K562 (cell line): ENCODE measurements at regions not wholly inside any gene's neighbourhood (a gene's known extent, or its start where the extent isn't known, plus 50 kb on each side); places are given as distances from the start of the nearest gene placed in this dataset.

Experiments
- BHLHE40 ChIP-seq: IDR thresholded peaks from 2 replicates; pipeline ENCODE4 v1.6.1; 2011; ENCODE audit warnings: low read length, improper control_type of control experiment
- GABPA ChIP-seq: fragments of 200-800 bp; sonication (Bioruptor generic); conservative IDR thresholded peaks from 2 replicates; pipeline ENCODE4 v1.6.1; 2016; ENCODE audit warnings: low read depth, missing genetic modification characterization, missing compliant biosample characterization
- JUND ChIP-seq, 2 experiments: IDR thresholded peaks; 2 replicates in 1 of 2; 3 replicates in 1 of 2; pipeline ENCODE4 v1.6.1; 2011; ENCODE audit warnings: borderline replicate concordance in 2 of 2, low read depth in 2 of 2, low read length in 2 of 2, improper control_type of control experiment in 1 of 2, missing biosample characterization in 1 of 2, missing genetic modification characterization in 1 of 2, missing genetic modification reagents in 1 of 2
- MAFG ChIP-seq: fragments of 450-650 bp; conservative IDR thresholded peaks from 2 replicates; pipeline ENCODE4 v1.6.1; 2016; ENCODE audit warnings: missing genetic modification characterization, missing compliant biosample characterization
- NFRKB ChIP-seq: fragments of 450-650 bp; IDR thresholded peaks from 2 replicates; pipeline ENCODE4 v1.6.1; 2016; ENCODE audit warnings: low read depth
- SMAD4 ChIP-seq: fragments of 250-450 bp; sonication (Bioruptor Pico); conservative IDR thresholded peaks from 2 replicates; pipeline ENCODE4 v1.8.0; 2021; ENCODE audit warnings: inconsistent platforms, mild to moderate bottlenecking, moderate library complexity
- TARDBP ChIP-seq: fragments of 450-650 bp; IDR thresholded peaks from 2 replicates; pipeline ENCODE4 v1.6.1; 2016
- TBP ChIP-seq: optimal IDR thresholded peaks from 2 replicates; pipeline ENCODE3; 2011; ENCODE audit warnings: low read depth, low read length, improper control_type of control experiment
- ZNF224 ChIP-seq: sonication (generic); formaldehyde crosslinking; IDR thresholded peaks from 2 replicates; pipeline ENCODE4 v1.8.0; 2022; ENCODE audit warnings: mild to moderate bottlenecking, missing genetic modification reagents
- ZNF24 ChIP-seq: fragments of 450-650 bp; IDR thresholded peaks from 2 replicates; pipeline ENCODE4 v1.6.1; 2016

DNA sequence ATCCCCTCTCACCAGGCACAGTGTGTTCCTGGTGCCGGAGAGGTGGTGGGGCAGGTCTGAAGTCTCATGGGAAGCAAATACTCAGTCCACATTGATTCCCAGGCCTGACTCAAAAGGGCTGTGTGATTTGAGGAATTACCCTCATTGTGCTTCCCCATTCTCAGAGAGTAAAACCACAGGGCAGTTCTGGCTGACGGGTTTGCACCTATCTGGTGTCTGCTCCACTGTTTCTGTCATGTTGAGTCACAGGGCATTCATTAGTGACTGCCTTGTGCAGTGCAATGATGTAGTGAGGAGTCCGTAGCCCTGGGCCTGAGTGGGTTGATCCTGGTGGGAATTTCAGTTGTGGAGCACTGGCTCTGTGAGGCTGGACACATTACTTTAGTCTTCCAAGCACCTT lies 85.2 kb upstream of the ARHGAP20 start:
- no peak for TF ChIP-seq TARDBP
- TF ChIP-seq ZNF24, result no peak
- TF ChIP-seq TBP, result no peak
- no peak for TF ChIP-seq BHLHE40
- TF ChIP-seq GABPA, result no peak
- TF ChIP-seq MAFG (tag), result no peak
- TF ChIP-seq ZNF224 (CRISPR knock-in tag), result no peak
- no peak for TF ChIP-seq SMAD4 (CRISPR knock-in tag)
- no peak for TF ChIP-seq JUND (IDR thresholded peaks at IDR 0.05; ENCODE audit: borderline replicate concordance, low read depth, low read length)
- no peak for TF ChIP-seq JUND (tag; IDR thresholded peaks at IDR 0.05; ENCODE audit: borderline replicate concordance, low read depth, low read length)
- TF ChIP-seq NFRKB, result no peak
